NCI-H345 treated with DMSO at 0.1 percent for 48 hours (cell line): ENCODE measurements at regions not wholly inside any gene's neighbourhood (a gene's known extent, or its start where the extent isn't known, plus 50 kb on each side); places are given as distances from the start of the nearest gene placed in this dataset.

Experiments
- DNase-seq: peaks from one replicate; lab custom pipeline; 2025; ENCODE audit not compliant: unreplicated experiment; lab: John Stamatoyannopoulos, UW

GRCh38 chr14:26849514-26849913, 251.7 kb upstream of the NOVA1 start:
- no peak for DNase-seq

- DNase-seq = no peak
Measured at GRCh38 chr14:26851793-26852192, 254.0 kb upstream of the NOVA1 start.

GRCh38 chr14:26855077-26855753, 257.4 kb upstream of the NOVA1 start:
- DNase-seq = no peak

GRCh38 chr14:26856876-26857518, 259.2 kb upstream of the NOVA1 start:
- no peak for DNase-seq

GRCh38 chr14:26859483-26859882, 261.6 kb upstream of the NOVA1 start:
- no peak for DNase-seq

GRCh38 chr14:26860111-26860510, 262.3 kb upstream of the NOVA1 start:
- no peak for DNase-seq

- no peak for DNase-seq
Measured at GRCh38 chr14:26863736-26864135, 265.9 kb upstream of the NOVA1 start.

GRCh38 chr14:26866721-26867120, 268.9 kb upstream of the NOVA1 start:
- DNase-seq = no peak

- DNase-seq = peak; percentile 34
Measured at GRCh38 chr14:26867171-26867757, 269.4 kb upstream of the NOVA1 start.

- no peak for DNase-seq
Measured at GRCh38 chr14:26870096-26870495, 272.3 kb upstream of the NOVA1 start.

GRCh38 chr14:26870722-26871617, 273.1 kb upstream of the NOVA1 start:
- DNase-seq = no peak

- DNase-seq = no peak
Measured at GRCh38 chr14:26872515-26873361, 274.9 kb upstream of the NOVA1 start.

- no peak for DNase-seq
Measured at GRCh38 chr14:26873362-26873960, 275.6 kb upstream of the NOVA1 start.

- DNase-seq = no peak
Measured at GRCh38 chr14:26887847-26888246, 290.0 kb upstream of the NOVA1 start.

GRCh38 chr14:26888592-26888991, 290.8 kb upstream of the NOVA1 start:
- no peak for DNase-seq

GRCh38 chr14:26896447-26896846, 298.6 kb upstream of the NOVA1 start:
- no peak for DNase-seq

GRCh38 chr14:26897196-26897595, 299.4 kb upstream of the NOVA1 start:
- DNase-seq = no peak

- DNase-seq = no peak
Measured at GRCh38 chr14:26905229-26905628, 307.4 kb upstream of the NOVA1 start.

- DNase-seq = no peak
Measured at GRCh38 chr14:26913786-26914185, 316.0 kb upstream of the NOVA1 start.

- DNase-seq = no peak
Measured at GRCh38 chr14:26917086-26917485, 319.3 kb upstream of the NOVA1 start.
